ENCODE measurements at regions not wholly inside any gene's neighbourhood (a gene's known extent, or its start where the extent isn't known, plus 50 kb on each side); places are given as distances from the start of the nearest gene placed in this dataset.

DNA sequence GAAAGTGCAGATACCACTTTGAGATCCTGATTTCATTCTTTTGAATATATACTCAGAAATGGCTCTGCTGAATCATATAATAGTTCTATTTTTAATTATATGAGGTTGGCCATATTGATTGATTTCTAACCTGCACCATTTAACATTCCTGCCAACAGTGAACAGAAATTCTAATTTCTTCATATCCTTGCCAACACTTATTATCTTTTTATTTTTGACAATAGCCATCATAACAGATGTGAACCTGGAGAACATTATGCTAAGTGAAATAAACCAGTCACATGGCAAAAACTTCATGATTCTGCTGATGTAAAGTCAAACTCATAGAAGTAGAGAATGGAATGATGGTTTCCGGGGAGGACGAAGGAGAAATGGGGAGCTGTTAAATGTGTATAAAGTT is 344.5 kb upstream of the CYRIA start:
- ATAC-seq (no peak), DNase-seq (ENCODE audit: low read depth, low spot score) (no peak), FAIRE-seq (no peak)
- ChIA-PET POLR2A (no interaction called here), CTCF (interaction anchor here (1.1 kb wide), 1 partner anchor 80 kb away, joined by 3 read pairs; no protein-coding TSS in a partner anchor), RAD21 (ENCODE audit: unreplicated experiment) (no interaction called here), SMC1A (ENCODE audit: uncharacterized antibody, unreplicated experiment) (interaction anchor here (1.4 kb wide), 2 partner anchors 10 to 16 kb away, joined by 3 to 4 read pairs; no protein-coding TSS in a partner anchor)
- Histone ChIP-seq H3K4me2 (ENCODE audit: control insufficient read depth, insufficient read depth) (no peak overlapping the region), H3K9ac (ENCODE audit: control insufficient read depth, insufficient read depth, low read length) (no peak overlapping the region), H3K4me3 (no peak overlapping the region), H3K79me2 (ENCODE audit: control insufficient read depth, insufficient read depth, low read length) (no peaks in the 10 kb centered on the region), H3K4me1 (ENCODE audit: control insufficient read depth, insufficient read depth, low read length) (no peaks in the 10 kb centered on the region), H2AFZ (ENCODE audit: control insufficient read depth, low read depth, low read length) (no peak overlapping the region), H3K36me3 (ENCODE audit: control insufficient read depth in 2 of 2, insufficient read depth in 2 of 2, low read length in 1 of 2) (no peaks in the 10 kb centered on the region), H3K27ac (ENCODE audit: control insufficient read depth, insufficient read depth) (no peak overlapping the region), H3K27me3 (replicated peaks in 1 of 2; ENCODE audit: control insufficient read depth in 2 of 2, insufficient read depth in 2 of 2, low read length in 1 of 2) (no peaks in the 10 kb centered on the region), H4K20me1 (ENCODE audit: control insufficient read depth, insufficient read depth) (no peaks in the 10 kb centered on the region), H3K9me3 (replicated peaks; ENCODE audit: control insufficient read depth, insufficient read depth, low read length) (no peaks in the 10 kb centered on the region)
- 32% methylated on average over 2 of the region's 2 CpGs for WGBS (ENCODE audit: insufficient coverage, insufficient replicate concordance, low lambda C conversion rate, missing lambda C conversion rate)
- no TSS peak for BruUV-seq (replicated peaks)
- in situ Hi-C loops (cut with MboI) = no loop called here
- intact Hi-C loops (cut with micrococcal nuclease; ENCODE audit: unreplicated experiment) = no loop called here
- TF ChIP-seq PAX5 (IDR thresholded peaks at IDR 0.05; ENCODE audit: borderline replicate concordance, low read depth, low read length) = no peak
- TF ChIP-seq, protein P1, sequence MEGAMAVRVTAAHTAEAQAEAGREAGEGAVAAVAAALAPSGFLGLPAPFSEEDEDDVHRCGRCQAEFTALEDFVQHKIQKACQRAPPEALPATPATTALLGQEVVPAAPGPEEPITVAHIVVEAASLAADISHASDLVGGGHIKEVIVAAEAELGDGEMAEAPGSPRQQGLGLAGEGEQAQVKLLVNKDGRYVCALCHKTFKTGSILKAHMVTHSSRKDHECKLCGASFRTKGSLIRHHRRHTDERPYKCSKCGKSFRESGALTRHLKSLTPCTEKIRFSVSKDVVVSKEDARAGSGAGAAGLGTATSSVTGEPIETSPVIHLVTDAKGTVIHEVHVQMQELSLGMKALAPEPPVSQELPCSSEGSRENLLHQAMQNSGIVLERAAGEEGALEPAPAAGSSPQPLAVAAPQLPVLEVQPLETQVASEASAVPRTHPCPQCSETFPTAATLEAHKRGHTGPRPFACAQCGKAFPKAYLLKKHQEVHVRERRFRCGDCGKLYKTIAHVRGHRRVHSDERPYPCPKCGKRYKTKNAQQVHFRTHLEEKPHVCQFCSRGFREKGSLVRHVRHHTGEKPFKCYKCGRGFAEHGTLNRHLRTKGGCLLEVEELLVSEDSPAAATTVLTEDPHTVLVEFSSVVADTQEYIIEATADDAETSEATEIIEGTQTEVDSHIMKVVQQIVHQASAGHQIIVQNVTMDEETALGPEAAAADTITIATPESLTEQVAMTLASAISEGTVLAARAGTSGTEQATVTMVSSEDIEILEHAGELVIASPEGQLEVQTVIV (IDR thresholded peaks at IDR 0.05; ENCODE audit: borderline replicate concordance, partially characterized antibody) = no peak
- no peak for TF ChIP-seq MEF2A (IDR thresholded peaks at IDR 0.05; ENCODE audit: insufficient read depth, low read depth, low read length)
- TF ChIP-seq ZNF217 (IDR thresholded peaks at IDR 0.05) = no peak
- TF ChIP-seq, protein P2, sequence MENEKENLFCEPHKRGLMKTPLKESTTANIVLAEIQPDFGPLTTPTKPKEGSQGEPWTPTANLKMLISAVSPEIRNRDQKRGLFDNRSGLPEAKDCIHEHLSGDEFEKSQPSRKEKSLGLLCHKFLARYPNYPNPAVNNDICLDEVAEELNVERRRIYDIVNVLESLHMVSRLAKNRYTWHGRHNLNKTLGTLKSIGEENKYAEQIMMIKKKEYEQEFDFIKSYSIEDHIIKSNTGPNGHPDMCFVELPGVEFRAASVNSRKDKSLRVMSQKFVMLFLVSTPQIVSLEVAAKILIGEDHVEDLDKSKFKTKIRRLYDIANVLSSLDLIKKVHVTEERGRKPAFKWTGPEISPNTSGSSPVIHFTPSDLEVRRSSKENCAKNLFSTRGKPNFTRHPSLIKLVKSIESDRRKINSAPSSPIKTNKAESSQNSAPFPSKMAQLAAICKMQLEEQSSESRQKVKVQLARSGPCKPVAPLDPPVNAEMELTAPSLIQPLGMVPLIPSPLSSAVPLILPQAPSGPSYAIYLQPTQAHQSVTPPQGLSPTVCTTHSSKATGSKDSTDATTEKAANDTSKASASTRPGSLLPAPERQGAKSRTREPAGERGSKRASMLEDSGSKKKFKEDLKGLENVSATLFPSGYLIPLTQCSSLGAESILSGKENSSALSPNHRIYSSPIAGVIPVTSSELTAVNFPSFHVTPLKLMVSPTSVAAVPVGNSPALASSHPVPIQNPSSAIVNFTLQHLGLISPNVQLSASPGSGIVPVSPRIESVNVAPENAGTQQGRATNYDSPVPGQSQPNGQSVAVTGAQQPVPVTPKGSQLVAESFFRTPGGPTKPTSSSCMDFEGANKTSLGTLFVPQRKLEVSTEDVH (IDR thresholded peaks at IDR 0.05; ENCODE audit: low read depth, partially characterized antibody) = no peak
- TF ChIP-seq NFXL1 (IDR thresholded peaks at IDR 0.05; ENCODE audit: borderline replicate concordance) = no peak
- TF ChIP-seq IRF4 (IDR thresholded peaks at IDR 0.05; ENCODE audit: low read depth, low read length) = no peak
- no peak for TF ChIP-seq MYB (IDR thresholded peaks at IDR 0.05; ENCODE audit: borderline replicate concordance, low read depth, low read length)
- no peak for TF ChIP-seq CBX5 (IDR thresholded peaks at IDR 0.05; ENCODE audit: low read depth)
- TF ChIP-seq SIX5 (IDR thresholded peaks at IDR 0.05; ENCODE audit: low read depth, low read length, severe bottlenecking) = no peak
- TF ChIP-seq CBX3 (IDR thresholded peaks at IDR 0.05; ENCODE audit: borderline replicate concordance, low read depth) = no peak
- TF ChIP-seq RCOR1 (conservative IDR thresholded peaks at IDR 0.05; ENCODE audit: low read depth, low read length) = no peak
- TF ChIP-seq, protein P3, sequence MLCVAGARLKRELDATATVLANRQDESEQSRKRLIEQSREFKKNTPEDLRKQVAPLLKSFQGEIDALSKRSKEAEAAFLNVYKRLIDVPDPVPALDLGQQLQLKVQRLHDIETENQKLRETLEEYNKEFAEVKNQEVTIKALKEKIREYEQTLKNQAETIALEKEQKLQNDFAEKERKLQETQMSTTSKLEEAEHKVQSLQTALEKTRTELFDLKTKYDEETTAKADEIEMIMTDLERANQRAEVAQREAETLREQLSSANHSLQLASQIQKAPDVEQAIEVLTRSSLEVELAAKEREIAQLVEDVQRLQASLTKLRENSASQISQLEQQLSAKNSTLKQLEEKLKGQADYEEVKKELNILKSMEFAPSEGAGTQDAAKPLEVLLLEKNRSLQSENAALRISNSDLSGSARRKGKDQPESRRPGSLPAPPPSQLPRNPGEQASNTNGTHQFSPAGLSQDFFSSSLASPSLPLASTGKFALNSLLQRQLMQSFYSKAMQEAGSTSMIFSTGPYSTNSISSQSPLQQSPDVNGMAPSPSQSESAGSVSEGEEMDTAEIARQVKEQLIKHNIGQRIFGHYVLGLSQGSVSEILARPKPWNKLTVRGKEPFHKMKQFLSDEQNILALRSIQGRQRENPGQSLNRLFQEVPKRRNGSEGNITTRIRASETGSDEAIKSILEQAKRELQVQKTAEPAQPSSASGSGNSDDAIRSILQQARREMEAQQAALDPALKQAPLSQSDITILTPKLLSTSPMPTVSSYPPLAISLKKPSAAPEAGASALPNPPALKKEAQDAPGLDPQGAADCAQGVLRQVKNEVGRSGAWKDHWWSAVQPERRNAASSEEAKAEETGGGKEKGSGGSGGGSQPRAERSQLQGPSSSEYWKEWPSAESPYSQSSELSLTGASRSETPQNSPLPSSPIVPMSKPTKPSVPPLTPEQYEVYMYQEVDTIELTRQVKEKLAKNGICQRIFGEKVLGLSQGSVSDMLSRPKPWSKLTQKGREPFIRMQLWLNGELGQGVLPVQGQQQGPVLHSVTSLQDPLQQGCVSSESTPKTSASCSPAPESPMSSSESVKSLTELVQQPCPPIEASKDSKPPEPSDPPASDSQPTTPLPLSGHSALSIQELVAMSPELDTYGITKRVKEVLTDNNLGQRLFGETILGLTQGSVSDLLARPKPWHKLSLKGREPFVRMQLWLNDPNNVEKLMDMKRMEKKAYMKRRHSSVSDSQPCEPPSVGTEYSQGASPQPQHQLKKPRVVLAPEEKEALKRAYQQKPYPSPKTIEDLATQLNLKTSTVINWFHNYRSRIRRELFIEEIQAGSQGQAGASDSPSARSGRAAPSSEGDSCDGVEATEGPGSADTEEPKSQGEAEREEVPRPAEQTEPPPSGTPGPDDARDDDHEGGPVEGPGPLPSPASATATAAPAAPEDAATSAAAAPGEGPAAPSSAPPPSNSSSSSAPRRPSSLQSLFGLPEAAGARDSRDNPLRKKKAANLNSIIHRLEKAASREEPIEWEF (IDR thresholded peaks at IDR 0.05; ENCODE audit: insufficient replicate concordance, low read depth, low read length) = no peak
- TF ChIP-seq SMARCA5 (IDR thresholded peaks at IDR 0.05) = no peak
